ENCODE measurements at regions not wholly inside any gene's neighbourhood (a gene's known extent, or its start where the extent isn't known, plus 50 kb on each side); places are given as distances from the start of the nearest gene placed in this dataset.

DNA sequence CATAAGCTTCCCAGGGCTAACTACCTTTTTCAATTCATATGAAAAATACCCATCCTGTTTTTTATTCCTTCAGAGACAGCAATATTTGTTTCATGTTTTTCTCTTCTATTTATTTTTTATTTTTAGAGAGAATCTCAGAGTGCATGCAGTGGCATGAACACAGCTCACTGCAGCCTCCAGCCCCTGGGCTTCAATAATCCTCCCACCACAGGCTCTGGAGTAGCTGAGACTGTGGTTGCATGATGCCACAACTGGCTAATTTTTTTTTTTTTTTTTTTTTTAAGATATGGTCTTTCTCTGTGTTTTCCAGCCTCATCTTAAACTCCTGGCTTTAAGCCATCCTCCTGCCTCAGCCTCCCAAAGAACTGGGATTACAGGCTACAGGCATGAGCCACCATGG is 296.7 kb upstream of the AKR1E2 start:
- Histone ChIP-seq H3K4me1 (ENCODE audit: control insufficient read depth in 4 of 4, insufficient read depth in 4 of 4, low read length in 3 of 4) (no peaks in the 10 kb centered on the region), H3K27me3 (ENCODE audit: control insufficient read depth in 4 of 4, insufficient read depth in 4 of 4, low read length in 3 of 4) (no peaks in the 10 kb centered on the region), H3K9me3 (ENCODE audit: control insufficient read depth in 4 of 4, low read length in 3 of 4) (no peaks in the 10 kb centered on the region), H3K27ac (ENCODE audit: low read depth in 1 of 2, low read length in 2 of 2) (no peak overlapping the region), H3K36me3 (ENCODE audit: control insufficient read depth in 4 of 4, insufficient read depth in 3 of 4, low read depth in 1 of 4, low read length in 3 of 4) (no peaks in the 10 kb centered on the region), H3K9ac (ENCODE audit: low read depth in 1 of 2, low read length in 2 of 2) (no peak overlapping the region), H3K4me3 (ENCODE audit: low read depth in 1 of 3, low read length in 3 of 3) (no peak overlapping the region)
- DNase-seq (ENCODE audit: low spot score) = no peak
- TF ChIP-seq, protein P1, sequence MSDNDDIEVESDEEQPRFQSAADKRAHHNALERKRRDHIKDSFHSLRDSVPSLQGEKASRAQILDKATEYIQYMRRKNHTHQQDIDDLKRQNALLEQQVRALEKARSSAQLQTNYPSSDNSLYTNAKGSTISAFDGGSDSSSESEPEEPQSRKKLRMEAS (IDR thresholded peaks at IDR 0.05) = no peak
- TF ChIP-seq FOXA1 (IDR thresholded peaks at IDR 0.05) = no peak
- TF ChIP-seq, protein P2, sequence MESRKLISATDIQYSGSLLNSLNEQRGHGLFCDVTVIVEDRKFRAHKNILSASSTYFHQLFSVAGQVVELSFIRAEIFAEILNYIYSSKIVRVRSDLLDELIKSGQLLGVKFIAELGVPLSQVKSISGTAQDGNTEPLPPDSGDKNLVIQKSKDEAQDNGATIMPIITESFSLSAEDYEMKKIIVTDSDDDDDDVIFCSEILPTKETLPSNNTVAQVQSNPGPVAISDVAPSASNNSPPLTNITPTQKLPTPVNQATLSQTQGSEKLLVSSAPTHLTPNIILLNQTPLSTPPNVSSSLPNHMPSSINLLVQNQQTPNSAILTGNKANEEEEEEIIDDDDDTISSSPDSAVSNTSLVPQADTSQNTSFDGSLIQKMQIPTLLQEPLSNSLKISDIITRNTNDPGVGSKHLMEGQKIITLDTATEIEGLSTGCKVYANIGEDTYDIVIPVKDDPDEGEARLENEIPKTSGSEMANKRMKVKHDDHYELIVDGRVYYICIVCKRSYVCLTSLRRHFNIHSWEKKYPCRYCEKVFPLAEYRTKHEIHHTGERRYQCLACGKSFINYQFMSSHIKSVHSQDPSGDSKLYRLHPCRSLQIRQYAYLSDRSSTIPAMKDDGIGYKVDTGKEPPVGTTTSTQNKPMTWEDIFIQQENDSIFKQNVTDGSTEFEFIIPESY (IDR thresholded peaks at IDR 0.05) = no peak
- TF ChIP-seq FOXA2 (IDR thresholded peaks at IDR 0.05) = no peak
- no peak for TF ChIP-seq RXRA (IDR thresholded peaks at IDR 0.05)
- TF ChIP-seq HNF4A (conservative IDR thresholded peaks at IDR 0.05) = no peak
- TF ChIP-seq SP1 (IDR thresholded peaks at IDR 0.05) = no peak
- no peak for TF ChIP-seq JUND (IDR thresholded peaks at IDR 0.05)
- no peak for TF ChIP-seq EGR1 (IDR thresholded peaks at IDR 0.05; ENCODE audit: low read depth in 2 of 2)
- no peak for TF ChIP-seq RAD21 (IDR thresholded peaks at IDR 0.05)
- TF ChIP-seq YY1 (IDR thresholded peaks at IDR 0.05) = no peak
- TF ChIP-seq HNF4G (IDR thresholded peaks at IDR 0.05) = no peak
- TF ChIP-seq, protein P3, sequence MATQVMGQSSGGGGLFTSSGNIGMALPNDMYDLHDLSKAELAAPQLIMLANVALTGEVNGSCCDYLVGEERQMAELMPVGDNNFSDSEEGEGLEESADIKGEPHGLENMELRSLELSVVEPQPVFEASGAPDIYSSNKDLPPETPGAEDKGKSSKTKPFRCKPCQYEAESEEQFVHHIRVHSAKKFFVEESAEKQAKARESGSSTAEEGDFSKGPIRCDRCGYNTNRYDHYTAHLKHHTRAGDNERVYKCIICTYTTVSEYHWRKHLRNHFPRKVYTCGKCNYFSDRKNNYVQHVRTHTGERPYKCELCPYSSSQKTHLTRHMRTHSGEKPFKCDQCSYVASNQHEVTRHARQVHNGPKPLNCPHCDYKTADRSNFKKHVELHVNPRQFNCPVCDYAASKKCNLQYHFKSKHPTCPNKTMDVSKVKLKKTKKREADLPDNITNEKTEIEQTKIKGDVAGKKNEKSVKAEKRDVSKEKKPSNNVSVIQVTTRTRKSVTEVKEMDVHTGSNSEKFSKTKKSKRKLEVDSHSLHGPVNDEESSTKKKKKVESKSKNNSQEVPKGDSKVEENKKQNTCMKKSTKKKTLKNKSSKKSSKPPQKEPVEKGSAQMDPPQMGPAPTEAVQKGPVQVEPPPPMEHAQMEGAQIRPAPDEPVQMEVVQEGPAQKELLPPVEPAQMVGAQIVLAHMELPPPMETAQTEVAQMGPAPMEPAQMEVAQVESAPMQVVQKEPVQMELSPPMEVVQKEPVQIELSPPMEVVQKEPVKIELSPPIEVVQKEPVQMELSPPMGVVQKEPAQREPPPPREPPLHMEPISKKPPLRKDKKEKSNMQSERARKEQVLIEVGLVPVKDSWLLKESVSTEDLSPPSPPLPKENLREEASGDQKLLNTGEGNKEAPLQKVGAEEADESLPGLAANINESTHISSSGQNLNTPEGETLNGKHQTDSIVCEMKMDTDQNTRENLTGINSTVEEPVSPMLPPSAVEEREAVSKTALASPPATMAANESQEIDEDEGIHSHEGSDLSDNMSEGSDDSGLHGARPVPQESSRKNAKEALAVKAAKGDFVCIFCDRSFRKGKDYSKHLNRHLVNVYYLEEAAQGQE (IDR thresholded peaks at IDR 0.05) = no peak
- TF ChIP-seq TAF1 (conservative IDR thresholded peaks at IDR 0.05) = no peak
- TF ChIP-seq GABPA (IDR thresholded peaks at IDR 0.05 in 1 of 2, conservative IDR thresholded peaks at IDR 0.05 in 1 of 2) = no peak
- TF ChIP-seq NR2F2 (IDR thresholded peaks at IDR 0.05) = no peak
- TF ChIP-seq, protein P4, sequence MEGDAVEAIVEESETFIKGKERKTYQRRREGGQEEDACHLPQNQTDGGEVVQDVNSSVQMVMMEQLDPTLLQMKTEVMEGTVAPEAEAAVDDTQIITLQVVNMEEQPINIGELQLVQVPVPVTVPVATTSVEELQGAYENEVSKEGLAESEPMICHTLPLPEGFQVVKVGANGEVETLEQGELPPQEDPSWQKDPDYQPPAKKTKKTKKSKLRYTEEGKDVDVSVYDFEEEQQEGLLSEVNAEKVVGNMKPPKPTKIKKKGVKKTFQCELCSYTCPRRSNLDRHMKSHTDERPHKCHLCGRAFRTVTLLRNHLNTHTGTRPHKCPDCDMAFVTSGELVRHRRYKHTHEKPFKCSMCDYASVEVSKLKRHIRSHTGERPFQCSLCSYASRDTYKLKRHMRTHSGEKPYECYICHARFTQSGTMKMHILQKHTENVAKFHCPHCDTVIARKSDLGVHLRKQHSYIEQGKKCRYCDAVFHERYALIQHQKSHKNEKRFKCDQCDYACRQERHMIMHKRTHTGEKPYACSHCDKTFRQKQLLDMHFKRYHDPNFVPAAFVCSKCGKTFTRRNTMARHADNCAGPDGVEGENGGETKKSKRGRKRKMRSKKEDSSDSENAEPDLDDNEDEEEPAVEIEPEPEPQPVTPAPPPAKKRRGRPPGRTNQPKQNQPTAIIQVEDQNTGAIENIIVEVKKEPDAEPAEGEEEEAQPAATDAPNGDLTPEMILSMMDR (IDR thresholded peaks at IDR 0.05; ENCODE audit: low read depth, low read length, missing input control) = no peak

All from liver (tissue), 7 donors.